Caki2 (cell line): ENCODE measurements at regions not wholly inside any gene's neighbourhood (a gene's known extent, or its start where the extent isn't known, plus 50 kb on each side); places are given as distances from the start of the nearest gene placed in this dataset.
A peak's percentile ranks its signal among the peaks of the same experiment; 100 is the strongest.
"Not testable (repeated sequence)": the region's sequence is repeated elsewhere in the genome, so short reads cannot be mapped to it uniquely, and the experiment has no call there.

Source experiments
- DNase-seq: peaks from one replicate; pipeline ENCODE4 v3.0.0-alpha.2; 2015; ENCODE audit warnings: low read depth
- in situ Hi-C: cut with HindIII; loops from 2 replicates; pipeline ENCODE4 v1.10.0; 2016; ENCODE audit warnings: low sequenced_read_pairs, low pct_unique_long_range_greater_than_20kb, mixed read lengths

DNA sequence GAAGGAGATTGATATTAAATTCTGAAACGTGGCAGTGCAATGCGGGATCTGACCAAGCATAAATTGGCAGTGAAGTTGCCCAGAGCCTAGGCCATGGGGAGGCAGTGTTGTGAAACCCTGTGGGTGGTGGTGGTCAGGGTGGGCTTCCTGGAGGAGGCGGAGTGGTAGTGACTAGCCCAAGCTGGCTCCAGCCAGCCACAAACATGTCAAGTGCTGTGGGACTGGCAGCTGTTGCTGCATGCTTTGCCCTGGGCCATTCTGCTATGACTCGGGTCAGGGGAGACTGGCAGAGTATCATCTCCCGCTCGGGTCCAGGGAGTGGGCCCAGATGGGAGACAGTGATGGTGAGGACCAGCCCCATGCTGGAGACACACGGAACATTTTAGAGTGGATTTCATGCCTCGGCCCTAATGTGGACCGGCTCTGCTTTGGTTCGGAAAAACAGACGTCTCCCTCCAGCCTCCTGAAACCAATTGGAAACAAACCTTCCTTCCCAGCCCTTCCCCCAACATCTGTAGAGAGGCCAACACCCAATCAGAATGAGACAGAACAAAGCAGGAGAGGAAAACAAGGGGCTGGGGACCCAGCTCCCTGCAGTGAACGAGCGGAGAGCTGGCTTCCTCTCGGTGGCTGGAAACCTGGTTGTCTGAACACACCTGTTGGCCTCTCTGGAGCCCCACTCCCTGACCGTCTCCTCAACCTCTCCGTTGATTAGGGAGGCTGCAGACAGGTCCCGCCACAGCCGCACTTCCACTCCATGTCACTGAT, 58.2 kb downstream of the TMEM270 start:
- no peak for DNase-seq
- in situ Hi-C loops = no loop called here

DNA sequence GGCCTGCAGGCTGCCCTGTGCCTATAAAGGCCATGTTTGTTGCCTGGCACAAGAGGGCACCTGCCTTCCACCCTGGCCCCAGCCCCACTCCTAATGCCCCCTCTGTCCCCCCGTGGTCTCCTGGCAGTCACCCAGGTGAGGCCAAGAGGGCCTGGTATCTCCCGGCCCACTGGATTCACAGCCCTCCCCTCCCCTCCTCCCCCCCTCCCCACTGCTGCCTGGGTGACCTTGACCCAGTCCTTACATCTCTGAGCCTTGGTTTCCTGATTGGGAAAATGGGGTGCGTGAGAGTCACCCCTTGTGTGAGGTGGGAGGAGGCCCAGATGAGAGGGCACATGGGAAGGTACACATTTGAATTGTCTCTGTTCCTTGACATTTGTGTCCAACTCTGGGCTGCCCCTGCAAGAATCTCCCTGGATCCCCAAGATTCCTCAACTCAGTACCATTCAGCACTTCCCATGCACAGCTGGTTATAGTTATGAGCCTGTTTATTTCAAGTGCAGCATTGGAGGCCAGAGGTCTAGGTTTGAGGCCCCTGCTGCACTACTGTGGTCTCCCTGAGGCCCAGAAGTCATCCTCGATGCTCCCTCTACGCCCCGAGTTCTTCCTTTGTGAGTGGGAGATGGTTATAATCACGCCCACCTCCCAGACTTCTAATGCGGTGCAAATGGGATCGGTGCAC, 58.9 kb downstream of the TMEM270 start:
- no peak for DNase-seq
- in situ Hi-C loops = no loop called here

DNA sequence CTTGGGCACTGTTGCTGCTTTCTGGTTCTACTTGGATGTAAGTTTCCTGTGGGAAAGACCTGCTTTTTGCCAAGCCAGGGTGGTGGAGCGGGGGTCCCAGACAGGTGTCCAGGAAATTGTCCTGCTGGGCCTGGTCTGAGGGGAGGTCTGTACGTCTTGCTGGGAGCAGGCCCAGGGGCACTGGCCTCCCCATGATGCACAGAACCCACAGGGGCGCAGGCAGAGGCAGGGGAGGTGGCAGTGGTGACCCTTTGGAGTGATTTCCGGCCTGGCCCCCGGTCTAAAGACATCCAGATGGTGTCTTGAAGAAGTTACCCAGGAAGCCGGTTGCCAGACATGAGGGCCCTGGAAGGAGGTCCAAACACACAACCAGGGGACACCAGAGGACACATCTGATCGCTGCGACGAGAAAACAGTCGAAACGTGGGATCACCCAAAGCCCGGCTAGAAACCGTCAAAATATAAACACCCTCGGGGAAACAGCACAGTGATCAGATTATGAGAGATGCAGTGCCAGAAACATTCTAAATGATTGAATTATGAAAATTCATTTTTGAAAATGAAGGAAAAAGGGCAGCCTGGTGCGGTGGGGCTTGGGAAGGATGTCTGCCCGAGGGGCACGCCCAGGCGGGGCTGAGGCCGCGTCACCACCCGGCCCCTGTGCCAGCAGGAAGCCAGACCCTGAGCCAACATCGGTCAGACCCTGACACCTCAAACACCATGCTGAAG, 59.6 kb downstream of the TMEM270 start:
- in situ Hi-C loops = no loop called here
- no peak for DNase-seq

DNA sequence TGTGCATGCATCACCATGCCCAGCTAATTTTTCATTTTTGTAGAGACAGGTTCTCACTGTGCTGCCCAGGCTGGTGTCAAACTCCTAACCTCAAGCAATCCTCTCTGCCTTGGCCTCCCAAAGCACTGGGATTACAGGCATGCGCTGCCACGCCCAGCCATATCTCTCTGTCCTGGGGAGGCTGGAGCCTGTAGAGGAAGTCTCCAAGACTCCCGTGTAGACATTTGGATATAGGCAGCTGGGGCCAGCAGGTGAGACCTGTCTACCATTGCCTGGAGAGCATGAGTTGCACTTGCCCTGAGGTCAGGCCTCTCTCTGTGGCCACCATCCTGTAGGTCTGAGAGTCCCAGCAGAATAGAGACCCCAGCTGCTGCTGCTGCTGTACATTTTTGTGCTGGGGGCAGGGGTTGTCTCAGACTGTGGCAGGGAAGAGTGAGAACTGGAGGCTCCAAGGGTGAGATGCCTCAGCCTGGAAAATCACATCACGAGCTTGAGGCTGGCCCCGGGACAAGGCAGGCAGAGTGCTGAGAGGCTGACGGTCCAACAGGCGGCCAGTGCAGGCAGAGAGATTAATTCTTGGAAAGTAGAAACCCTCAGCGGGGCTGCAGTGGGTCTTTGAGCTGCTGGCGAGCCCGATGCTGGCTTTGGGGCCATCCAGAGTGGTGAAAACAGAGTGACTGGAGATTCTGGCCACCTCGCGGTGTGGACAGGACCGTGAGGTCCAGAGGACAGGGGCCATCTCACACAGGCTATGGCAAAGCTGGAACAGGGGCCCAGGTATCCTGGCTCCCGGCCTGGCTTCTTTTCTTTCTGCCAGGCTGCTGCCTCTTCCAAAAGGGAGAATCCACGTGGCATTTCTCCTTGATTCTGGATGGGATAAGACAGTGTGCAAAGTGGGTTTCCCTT, 60.9 kb downstream of the TMEM270 start:
- in situ Hi-C loops = no loop called here
- DNase-seq = no peak

DNA sequence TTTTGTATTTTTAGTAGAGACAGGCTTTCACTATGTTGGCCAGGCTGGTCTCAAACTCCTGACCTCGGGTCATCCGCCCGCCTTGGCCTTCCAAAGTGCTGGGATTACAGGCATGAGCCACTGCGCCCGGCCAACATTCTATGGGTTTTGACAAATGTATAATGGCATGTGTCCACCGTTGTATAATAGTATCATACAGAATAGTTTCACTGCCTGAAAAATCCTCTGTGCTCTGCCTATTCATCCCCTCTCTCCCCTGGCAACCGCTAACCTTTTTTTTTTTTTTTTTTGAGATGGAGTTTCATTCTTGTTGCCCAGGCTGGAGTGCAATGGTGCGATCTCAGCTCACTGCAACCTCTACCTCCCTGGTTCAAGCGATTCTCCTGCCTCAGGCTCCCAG, 67.7 kb downstream of the TMEM270 start:
- in situ Hi-C loops, DNase-seq: not testable (repeated sequence)

DNA sequence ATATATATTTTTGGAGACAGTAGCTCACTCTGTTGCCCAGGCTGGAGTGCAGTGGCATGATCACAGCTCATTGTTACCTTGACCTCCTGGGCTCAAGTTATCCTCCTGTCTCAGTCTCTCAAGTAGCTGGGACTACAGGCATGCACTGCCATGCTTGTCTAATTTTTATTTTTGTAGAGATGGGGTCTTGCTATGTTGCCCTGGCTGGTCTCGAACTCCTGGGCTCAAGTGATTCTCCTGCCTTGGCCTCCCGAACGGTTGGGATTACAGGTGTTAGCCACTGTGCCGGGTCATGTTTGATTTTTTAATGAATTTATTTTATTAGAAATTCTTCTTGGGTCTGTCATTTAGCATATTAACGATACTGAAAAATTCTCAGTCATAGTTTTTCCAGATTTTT, 70.5 kb downstream of the TMEM270 start:
- in situ Hi-C loops = no loop called here
- DNase-seq = no peak

DNA sequence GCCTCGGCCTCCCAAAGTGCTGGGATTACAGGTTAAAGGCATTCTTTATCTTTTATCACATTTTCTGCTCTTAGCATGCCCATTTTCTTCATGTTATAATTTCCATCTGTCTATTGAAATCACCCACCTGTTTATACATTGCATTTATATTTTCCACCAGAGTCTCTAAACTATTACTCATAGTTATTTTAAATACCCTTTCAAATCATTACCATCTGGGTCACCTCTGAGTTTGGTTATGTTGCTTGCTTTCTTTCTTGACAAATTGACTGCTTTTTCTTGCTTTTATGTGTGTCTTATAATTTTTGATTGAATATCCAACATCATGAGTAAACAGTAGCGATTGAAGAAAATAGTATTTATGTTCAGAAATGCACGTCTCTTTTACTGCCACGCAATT, 71.4 kb downstream of the TMEM270 start:
- in situ Hi-C loops = no loop called here
- no peak for DNase-seq

DNA sequence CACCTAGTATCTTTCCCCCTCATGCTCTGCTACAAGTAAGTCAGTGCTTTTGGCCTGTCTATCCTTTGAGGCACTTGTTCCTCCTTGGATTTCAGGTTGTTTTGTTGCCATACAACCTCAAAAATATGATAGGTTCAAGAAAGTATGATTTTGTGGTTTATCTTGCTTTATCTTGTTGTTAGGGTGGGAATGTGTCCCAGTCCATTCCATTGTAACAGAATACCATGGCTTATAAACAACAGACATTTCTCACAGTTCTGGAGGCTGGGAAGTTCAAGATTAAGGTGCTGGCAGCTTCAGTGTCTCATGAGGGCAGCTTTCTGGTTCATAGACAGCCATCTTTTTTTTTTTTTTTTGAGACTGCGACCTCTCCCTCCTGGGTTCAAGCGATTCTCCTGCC, 72.1 kb downstream of the TMEM270 start:
- in situ Hi-C loops = no loop called here
- DNase-seq = no peak

DNA sequence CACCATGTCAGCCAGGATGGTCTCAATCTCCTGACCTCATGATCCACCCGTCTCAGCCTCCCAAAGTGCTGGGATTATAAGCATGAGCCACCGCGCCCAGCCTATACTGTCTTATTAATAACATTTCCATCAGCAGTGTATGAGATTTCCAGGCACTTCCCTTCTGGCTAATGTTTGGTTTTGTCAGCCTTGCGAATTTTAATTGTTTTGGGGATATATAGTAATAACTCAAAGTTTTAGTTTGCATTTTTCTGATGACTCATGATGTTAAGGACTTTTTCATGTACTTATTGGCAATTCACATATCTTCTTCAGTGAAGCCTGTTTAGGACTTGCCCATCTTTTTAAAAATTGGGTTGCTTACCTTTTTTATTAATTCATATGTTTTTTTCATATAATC, 76.0 kb downstream of the TMEM270 start:
- no peak for DNase-seq
- in situ Hi-C loops = no loop called here

DNA sequence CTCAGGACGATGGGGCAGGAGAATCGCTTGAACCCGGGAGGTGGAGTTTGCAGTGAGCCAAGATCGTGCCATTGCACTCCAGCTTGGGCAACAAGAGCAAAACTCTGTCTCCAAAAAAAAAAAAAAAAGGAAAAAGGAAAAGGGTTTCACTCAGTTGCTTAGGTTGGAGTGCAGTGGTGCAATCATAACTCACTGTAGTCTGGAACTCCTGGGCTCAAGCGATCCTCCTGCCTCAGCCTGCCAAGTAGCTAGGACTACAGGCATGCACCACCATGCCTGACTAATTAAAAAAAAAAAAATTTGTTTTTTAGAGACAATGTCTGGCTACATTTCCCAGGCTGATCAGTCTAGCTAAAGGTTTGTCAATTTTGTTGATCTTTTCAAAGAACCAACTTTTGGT, 76.7 kb downstream of the TMEM270 start:
- in situ Hi-C loops, DNase-seq: not testable (repeated sequence)

DNA sequence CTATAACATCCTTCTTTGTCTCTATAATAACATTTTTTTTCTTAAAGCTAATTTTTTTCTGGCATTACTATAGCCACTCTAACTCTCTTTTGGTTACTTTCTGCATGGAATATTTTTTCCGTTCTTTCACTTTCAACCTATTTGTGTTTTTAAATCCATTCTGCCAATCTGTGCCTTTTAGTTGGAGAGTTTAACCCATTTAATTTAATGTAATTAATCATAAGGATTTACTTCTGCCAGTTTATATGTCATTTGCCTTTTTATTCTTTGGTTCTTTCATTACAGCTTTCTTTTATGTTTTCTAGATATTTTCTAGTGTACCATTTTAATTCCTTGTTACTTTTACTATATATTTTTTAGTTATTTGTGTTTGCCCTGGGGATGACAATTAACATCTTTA, 78.6 kb downstream of the TMEM270 start:
- in situ Hi-C loops = no loop called here

DNA sequence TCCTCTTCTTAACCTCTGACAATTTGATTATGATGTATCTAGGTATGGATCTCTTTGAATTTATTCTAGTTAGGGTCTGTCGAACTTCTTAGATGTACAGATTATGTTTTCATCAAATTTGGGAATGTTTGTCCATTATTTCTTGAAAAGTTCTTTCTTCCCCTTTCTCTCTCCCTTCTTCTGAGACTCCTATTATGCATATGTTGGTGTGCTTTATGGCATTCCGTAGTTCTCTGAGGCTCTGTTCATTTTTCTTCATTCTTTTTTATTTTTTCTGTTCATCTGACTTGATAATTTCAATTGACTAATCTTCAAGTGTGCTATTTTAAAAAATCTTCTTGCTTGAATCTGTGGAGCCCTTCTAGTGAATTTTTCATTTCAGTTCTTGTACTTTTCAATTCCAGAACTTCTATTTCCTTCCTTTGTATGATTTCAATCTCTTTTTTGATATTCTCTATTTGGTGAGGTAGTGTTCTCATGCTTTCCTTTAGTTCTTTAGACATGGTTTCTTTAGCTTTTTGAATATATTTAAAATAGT, 79.8 kb downstream of the TMEM270 start:
- peak; percentile 11 for DNase-seq
- in situ Hi-C loops = no loop called here

More for the DNA sequence above, 78.6 kb downstream of the TMEM270 start:
- DNase-seq = no peak

DNA sequence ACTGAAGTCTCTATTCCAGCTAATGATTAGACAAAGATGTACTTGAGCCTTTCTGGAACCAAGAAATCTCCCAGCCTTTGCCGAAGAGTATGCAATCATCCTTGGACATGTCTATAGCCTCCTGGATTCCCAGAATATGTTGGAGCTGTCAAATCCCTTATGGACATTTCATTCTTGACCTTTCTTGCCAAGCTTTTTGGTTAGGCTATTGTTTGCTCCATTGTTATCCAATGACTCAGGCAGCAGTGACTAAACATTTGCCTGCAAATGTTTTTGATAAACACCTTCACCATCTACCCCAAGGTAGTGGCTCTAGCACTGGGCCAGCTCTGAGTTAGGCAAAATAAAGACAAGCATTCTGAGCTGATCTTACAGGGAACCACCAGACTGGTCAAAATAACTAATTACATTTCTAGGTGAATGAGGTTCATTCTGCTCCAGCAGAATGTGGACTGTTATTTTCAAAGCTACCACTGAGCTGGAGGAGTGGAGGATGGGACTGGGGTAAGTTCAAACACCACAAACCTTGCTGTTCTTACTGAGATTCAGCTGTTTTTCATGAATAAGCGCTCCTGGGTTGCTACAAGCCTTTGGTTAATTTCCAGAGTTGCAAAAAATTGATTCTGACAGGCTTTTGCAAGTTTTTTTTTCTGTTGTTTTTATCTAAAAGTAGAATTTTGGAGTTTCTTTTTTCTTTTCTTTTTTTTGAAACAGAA, 81.0 kb downstream of the TMEM270 start:
- in situ Hi-C loops = no loop called here
- peak; percentile 60 for DNase-seq

DNA sequence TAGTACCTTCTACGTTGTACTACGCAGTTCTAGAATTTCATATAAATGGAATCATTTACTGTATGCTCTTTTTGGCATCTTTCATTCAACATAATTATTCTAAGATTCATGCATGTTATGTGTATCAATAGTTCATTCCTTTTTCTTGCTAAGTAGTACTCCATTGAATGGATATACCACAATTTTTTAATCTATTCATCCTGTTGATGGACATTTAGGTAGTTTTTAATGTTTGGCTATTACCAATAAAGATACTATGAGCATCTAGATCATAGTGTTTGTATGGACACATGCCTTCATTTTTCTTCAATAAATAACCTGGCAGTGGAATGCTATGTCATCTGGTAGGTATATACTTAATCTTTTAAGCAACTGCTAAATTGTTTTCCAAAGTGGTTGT, 83.0 kb upstream of the ELN start:
- in situ Hi-C loops = no loop called here

DNA sequence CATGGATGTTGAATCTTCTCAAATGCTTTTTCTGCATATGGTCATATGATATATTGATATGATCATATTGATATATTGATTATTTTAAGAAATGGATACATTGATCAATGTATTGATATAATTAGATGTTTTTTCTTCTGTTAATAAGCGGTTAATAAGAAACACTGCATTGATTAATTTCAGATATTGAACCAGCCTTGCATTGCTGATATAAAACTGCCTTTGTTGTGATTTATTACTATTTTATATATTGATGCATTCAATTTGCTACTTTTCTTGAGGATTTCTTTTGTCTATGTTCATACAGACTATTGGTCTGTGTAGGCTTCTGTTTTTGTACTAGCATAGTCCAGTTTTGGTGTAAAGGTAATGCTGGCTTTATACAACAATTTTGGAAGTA, 79.7 kb upstream of the ELN start:
- in situ Hi-C loops = no loop called here
- DNase-seq = no peak

More for the DNA sequence above, 83.0 kb upstream of the ELN start:
- DNase-seq = no peak

DNA sequence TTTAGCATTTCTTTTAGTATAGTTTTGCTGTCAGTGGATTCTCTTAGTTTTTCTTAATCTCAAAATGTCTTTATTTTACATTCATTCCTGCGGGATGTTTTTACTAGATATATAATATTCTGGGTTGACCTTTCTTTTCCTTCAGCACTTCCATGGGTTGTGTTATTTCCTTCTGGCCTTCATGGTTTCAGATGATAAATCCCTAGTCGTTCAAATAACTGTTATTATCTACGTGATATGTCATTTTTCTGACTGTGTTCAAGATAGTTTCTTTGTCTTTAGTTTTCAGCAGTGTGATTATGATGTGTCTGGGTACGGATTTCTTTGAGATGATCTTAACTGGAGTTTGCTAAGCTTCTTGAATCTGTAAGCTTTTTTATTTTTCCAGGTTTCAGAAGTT, 75.7 kb upstream of the ELN start:
- DNase-seq = no peak
- in situ Hi-C loops = no loop called here

DNA sequence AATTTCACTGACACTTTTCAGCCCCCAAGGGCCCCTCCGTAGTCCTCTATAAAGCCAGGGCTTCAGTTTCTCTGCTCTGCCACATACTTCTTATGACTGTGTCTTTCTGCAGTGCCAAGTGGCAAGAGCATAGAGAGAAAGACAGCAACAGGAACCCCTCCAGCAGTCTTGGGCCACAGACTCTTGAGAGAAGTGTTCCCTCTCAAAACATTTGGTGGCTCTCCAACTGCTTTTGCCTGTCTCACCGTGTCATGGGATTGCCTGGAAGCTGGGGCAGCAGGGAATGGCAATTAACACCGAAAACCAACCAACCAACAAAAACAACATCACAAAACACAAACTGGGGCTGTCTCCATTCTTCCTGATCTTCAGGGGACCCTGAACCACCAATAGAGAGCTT, 73.8 kb upstream of the ELN start:
- no peak for DNase-seq
- in situ Hi-C loops = no loop called here

DNA sequence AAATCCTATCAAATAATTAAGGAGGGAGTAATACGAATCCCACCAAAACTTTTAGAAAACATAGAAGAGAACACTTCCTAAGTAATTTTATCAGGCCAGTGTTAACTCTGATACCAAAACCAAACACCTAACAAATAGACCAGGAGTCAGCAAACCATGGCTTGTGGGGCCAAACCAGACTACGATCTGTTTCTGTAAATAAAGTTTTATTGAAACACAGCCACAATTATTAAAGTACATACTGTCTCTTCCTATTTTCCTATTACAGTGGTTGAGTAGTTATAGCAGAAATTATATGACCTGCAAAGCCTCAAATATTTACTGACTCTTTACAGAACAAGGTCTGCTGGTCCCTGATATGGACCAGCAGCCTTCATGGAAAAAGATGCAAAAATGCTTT, 73.1 kb upstream of the ELN start:
- in situ Hi-C loops = no loop called here
- no peak for DNase-seq
